NCI-H128 (cell line): ENCODE measurements at regions not wholly inside any gene's neighbourhood (a gene's known extent, or its start where the extent isn't known, plus 50 kb on each side); places are given as distances from the start of the nearest gene placed in this dataset.
"Not testable (repeated sequence)": the region's sequence is repeated elsewhere in the genome, so short reads cannot be mapped to it uniquely, and the experiment has no call there.

ENCODE experiments used
- DNase-seq: peaks from one replicate; lab custom pipeline; 2025; ENCODE audit not compliant: unreplicated experiment; lab: John Stamatoyannopoulos, UW

DNA sequence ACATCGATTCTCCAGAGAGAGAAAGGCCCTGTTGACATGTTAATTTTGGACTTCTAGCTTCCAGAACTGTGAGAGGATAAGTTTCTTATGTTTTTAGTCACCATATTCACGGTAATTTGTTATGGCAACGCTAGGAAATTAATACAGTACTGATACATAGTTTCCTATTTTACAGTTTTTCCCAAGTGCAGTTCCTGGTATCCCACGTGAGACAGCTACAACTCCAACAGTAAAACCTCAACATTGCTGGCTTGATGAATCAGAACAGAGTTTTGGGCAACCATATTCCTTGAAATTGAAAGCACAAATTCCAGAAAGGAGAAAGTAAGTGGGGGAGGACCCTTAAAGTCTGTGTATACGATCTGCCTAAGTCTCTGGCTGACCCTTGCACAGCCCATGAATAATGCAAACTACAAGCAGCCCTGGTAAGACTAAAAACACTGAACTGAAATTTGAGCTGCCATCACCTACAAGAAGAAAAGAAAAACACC is 505.1 kb upstream of the NRSN1 start:
- DNase-seq, result no peak

DNA sequence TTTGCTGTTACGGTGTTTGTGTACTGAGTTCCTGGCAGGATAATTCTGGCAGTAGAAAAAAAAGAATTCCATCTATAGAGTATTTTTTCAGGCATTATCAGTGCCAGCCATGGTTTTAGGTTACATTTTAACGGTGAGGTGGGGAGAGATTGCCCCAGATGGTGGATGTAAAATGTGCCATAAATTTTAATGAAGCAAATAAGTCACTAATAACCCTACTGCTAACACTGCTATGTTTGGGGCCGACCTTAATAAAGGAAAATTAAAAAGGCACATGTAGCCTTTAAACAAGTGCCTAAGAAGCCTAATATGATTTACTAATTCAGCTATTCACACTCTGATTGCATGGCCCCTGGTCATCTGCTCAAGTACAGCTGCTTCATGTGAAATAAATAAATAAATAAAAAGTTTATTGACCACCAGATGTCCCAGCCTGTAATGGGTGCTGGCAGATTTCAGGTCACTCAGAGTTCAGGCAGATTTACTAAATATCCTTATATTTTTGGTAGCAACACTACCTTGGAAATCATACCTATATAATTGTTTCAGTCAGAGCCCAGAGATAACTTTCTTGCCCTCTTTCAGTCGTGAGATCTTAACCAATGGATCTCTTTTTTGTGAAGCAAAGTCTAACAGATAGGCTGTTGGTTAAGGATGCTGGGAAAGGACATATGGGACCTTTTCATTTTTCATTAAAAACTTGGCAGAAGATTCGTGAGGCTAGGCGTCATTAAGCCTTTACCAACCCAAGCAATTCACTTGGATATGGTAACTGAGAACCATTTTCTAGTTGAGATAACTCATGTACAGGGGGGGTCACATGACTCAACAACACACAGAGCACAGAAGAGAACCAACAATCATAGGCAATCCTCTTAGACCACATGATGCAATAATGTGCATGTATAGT is 495.0 kb upstream of the NRSN1 start:
- DNase-seq, result no peak

DNA sequence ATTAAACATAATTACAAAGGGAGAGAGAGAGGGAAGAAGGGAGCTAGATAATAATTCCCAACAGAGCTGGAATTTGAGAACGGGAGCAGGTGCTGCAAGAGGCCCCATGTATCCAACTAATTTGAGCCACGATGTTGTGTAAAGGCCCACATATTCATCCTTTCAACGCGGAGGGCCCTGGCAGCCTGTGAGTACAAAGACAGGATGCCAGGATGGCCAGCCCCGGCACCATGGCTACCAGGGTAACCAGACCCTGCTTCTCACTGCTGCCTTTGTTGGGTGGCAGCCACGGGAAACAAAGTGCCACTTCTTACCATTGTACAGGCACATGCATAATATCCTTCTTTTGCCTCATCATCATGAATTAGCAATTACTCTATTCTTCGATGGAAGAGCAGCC is 492.0 kb upstream of the NRSN1 start:
- DNase-seq, result peak; percentile 93

DNA sequence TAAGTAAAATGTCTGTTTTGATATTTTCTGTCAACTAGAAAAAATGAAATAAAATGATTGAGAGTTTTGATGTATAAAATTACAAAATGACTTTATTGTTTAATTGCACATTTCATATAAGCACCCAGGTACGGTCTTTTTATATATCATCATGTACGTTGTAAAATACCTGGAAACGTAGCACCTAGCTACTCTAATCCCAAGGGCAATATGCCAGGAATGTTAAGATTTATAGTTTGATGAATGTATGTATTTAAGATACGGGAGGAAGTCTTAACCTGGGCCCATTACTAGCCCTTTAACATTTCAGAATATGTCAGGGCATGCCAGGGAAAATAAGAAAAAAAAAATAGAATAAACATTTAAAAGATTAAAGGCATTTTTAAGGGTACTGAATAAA is 490.9 kb upstream of the NRSN1 start:
- DNase-seq, result no peak

DNA sequence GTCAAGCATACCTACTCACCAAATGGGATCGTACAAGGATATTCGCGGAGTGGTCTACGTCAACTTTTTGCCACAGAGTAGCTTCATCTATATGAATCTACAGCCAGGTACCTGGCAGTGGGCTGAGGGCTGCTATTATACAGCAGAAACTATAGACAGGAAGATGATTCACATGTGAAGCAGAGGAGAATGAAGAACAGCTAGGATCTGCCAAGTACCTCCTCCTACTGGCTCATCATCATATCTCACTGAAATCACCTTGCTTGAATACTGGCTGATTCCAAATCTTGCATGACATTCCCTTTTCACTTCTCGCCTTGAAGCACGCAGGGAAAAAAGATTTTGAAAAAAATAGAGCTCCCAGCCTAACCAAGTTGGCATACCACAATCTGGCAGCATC is 488.7 kb upstream of the NRSN1 start:
- DNase-seq, result no peak

DNA sequence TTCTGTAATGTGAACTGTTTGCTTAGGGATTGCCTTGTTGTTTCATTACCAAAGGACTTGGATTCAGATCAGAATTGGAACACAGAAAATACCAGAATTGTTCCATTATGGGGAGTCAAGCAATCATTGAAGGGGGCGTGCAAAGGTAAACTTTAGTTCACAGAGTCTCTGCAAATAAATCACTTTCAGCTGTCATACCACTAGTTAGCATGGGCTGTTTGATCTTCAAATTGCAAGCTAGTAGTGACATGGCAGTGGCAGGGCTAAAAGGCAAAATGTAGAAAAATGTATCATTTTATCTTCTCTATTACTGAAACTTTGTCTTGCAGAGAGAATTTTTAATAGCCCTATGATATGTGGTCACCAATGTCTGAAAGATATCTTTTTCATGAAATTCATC is 483.2 kb upstream of the NRSN1 start:
- DNase-seq, result no peak

DNA sequence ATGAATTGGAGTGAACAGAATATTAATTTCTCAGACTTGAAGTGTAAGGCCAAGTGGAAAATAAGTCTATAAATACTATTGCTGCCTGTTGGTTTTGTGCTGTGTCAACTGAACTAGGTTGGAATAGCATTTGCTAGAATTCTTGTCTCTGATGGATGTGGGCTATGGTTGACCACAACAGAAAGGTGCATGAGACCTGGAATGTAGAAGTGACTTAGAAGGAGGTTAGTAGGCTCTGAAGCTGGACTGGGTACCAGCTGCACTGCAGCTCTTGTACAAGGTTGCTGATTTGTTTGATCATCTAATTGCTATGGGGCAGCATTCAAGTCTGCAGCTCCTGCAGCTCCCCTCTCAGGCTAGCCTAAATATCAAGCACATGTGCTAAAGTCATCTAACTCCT is 479.0 kb upstream of the NRSN1 start:
- DNase-seq, result no peak

DNA sequence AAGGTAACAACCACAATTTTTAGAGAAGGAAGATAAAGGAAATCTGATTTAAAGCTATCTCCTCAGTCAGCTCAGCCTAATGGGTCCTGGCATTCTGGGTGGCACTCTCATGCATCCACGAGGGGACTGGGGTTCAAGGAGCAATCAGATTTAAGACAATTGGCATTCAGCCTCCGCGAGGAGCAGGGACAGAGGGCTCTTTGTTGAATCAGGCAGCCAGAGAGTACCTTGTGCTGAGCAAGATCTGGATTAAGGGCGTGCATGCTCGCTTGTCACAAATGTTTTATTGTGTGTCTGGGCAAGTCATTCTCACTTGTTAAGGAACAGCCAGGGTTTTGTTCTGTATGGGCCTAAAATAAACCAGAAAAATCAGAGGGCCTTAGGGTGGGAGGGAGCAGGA is 475.3 kb upstream of the NRSN1 start:
- no peak for DNase-seq

DNA sequence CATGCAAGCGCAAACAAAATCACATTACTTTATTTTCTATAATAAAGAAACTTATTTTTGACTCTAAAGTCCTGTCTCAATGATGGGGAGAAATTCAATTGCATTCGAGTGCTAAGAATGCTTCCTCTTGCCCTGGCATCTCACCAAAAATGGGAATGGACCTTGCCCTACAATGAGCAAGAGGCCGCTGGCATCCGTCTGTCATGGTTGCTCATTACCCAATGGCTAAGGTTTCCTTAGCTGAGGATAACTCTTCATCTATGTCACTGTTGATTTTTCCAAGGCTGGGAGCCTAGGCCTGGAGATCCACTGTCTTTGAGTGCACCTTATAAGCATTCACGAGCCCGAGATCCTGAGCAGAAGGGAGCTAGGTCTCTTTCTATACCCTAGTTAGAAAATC is 471.3 kb upstream of the NRSN1 start:
- no peak for DNase-seq

DNA sequence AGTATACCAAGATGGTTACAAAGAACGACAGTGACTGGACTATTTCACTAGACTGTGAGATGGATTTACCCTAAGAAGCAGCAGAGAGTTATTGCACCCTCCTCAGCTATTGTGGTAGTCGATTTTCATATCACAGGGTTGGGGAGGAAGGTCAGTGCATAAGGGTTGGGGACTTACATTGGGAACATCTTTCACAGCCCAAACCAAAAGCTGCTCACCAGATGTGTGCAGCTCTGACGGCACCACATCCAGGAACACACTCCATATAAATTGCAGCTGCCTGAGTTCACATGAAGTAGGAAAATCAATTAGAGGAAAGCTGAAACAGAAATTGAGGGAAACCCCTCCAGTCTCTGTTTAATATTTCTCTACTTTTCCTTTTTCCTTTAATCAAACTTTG is 470.5 kb upstream of the NRSN1 start:
- no peak for DNase-seq

DNA sequence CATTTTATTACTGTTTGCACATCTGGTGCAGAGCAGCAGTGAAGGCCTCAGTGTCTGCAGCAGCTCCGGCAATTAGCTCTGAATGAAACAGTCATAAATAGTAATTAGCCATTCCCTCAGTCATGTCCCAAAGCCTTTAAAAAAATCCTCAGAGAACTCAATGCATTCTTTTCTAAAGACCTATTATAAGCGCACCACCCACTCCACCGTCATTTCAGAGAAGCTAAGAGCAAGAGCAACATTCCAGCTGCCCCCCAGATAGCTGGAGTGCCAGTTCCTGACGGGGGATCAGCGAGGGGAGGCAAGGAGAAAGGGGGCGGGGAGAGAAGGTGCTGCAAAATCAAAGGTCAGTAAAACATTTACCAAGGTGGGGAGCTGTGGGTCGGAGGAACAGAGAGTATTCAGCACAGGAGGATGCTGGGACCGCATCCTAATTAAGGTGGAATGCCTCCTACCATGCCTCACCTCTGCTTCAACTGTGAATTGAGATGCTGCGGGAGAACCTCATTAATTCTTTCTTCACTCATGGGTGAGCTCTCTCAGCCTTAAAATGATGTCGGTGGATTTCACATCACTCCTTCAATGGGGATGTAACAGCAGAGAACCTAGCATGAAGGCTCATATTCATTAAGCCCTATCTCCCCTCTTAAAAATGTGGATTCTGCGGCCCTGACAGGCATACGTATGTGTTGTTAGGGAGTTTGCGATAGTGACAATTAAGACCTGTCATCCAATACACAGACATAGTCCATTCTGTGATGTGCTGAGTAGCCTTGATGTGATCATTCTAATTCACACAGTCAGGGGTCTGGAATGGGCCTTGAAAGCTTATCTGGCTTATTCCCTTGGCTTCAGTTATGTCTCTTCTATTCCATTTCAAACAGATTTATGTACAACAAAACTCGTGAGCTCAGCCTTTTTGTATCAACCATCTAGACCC is 469.5 kb upstream of the NRSN1 start:
- no peak for DNase-seq

DNA sequence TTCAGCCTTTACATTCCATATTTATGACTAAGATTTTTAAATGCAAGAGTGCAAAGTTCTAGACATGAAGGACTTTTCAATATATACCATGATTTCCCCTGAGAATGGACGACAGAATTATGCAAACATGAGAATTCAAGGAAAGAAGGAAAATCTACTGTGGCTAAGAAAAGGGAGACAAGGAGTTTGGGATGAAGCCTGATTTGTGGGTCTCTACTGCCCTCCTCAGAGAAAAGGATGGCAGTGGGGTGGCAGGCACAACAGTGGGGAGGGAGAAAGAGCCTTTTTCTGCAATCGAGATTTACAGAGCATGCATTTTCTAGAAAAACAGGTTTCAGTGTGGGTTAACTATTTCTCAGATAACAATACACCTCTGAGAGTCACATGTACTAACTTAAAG is 466.9 kb upstream of the NRSN1 start:
- DNase-seq, result no peak

DNA sequence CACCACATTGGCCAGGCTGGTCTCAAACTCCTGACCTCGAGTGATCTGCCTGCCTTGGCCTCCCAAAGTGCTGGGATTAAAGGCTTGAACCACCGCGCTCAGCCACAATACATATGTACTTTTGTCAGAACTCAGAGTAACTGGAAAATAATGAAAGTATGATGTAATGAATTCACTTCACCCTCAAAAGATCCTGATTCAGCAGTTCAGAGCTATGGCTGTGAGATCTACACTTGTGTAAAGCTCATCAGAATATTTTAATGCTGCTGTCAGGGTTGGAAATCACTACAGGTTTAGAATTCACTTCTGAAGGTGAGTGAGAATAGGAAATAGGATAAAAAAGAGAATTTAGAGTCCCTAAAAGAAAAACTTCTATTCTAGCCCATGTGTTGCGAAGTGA is 464.5 kb upstream of the NRSN1 start:
- no peak for DNase-seq

DNA sequence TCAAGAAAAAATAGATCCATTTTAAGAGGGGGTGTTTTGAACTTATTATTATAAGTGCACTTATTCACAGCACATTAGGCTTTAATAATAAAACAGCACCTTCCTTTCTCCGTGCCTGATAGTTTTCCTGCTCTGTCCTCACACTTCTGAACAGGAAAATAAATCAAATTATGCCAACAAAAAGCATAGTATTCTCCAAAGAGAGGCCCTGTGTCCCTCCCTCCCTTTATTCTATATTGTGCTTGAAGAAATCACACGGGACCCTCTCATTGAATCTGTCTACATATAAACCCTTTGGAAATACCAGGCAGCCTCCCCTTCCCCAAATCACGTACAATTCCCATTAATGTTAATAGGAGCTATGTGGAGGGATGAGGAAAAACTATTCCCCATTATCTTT is 462.9 kb upstream of the NRSN1 start:
- DNase-seq, result no peak

DNA sequence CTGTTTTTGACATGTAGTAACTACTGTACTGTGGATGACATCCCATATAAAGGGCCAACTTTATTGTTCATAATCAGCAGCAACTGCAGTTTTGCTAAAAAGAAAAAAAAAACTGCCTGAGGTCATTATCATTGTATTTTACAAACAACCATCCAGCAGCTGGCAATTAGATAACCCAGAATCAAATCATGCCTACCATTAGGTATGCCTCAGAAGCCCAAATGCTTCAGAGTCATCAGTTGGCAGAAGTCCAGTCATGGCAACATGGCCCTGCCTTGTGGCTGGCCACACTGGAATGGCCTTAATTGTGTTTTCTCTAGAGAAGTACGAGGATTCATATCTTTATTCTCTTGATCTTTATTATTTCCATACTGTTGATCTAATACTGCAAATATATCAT is 462.4 kb upstream of the NRSN1 start:
- no peak for DNase-seq

DNA sequence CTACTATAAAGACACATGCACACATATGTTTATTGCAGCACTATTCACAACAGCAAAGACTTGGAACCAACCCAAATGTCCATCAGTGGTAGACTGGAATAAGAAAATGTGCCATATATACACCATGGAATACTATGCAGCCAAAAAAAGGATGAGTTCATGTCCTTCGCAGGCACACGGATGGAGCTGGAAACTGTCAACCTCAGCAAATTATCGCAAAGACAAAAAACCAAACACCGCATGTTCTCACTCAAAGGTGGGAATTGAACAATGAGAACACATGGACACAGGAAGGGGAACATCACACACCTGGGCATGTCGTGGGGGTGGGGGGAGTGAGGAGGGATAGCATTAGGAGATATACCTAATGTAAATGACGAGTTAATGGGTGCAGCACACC is 460.1 kb upstream of the NRSN1 start:
- DNase-seq, result not testable (repeated sequence)

DNA sequence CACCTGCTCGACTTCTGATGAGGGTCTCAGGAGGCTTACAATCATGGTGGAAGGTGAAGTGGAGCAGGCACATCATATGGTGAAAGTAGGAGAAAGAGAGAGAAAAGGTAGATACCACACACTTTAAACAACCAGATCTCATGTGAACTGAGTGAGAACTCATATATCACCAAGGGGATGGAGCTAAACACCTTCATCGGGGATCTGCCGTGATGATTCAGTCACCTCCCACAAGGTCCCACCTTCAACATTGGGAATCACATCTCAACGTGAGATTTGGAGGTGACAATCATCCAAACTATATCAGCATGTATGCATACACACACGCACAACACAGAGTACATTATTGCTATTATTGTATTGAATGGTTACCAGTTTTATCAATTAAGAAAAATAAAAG is 453.3 kb upstream of the NRSN1 start:
- DNase-seq, result no peak

DNA sequence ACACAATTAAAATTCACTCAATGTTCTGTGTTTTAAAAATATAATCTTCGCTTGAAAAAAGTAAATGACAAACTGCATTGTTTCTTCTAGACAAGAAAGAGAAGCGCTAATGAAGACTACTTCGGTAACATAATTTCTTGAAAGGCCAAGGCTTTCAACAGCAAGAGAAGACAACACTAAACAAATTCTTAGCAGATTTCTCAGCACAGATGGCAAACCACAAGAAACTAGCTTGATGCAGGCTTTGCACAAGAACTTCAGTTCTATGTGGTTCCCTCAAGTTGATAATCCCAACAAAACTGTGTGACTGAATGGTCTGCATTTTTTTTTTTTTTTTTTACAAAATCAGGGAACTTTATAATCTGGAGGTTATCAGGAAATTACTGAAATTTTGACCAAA is 447.4 kb upstream of the NRSN1 start:
- DNase-seq, result no peak

DNA sequence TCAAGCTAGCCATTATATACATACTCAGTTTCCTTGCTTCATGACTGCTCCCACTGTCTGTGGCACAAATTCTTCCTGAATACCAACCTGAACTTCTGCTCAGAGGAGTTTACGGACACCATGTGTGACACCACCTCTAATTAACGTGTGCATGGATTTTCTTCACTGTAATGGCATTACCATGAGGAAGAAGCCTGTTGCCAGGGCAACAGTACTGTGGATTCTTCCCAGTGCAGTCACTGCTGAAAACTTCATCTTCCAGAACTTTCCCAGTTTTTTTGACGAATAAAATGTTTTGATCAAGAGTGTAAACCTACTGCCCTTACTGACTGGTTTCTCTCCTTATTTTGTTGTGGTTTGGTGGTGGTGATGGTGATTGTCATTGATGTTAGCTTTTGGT is 444.3 kb upstream of the NRSN1 start:
- no peak for DNase-seq

DNA sequence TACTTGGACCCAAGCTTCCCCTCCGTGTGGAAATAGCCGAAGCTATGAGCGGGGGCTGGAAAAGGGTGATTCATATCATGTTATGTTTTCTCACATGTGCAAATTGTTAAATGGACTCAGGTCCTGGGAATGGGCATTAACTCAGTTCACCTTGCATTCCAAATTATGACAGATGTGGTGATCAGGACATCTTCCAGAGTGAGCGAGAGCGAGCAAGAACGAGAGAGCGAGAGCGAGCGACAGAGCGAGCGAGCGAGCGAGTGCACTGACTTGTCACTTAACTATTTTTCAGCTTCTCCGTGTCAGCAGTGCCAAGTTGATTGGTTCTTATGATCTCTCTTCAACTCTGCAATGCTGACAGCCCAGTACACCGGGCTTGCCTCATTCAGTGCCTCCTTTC is 437.4 kb upstream of the NRSN1 start:
- no peak for DNase-seq

DNA sequence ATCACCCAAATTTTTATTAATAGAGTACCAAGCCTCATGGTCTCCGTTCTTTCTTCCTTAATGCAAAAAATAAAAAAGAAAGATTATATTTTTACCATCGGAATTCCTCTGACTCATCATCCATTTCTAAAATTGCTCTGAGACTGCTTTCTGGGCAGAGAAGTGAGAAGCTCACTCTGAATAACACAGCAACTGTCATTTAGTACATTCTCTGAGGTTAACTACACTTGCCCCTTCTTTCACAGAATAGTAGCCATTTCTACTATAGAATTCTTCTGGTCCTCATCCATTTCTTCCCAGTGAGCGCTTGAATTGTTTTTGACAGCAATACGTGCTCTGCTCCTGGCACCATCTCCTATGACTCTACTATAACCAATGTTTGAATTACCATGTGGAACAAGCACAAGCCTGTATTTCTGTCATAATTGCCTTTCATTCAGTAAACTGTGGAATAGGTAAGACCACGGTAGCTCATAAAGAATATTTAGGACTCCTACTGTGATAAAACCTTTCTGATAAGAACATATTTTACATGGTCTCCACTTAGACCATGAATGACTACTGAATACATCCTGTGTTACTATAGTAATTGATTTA is 435.5 kb upstream of the NRSN1 start:
- peak; percentile 69 for DNase-seq

DNA sequence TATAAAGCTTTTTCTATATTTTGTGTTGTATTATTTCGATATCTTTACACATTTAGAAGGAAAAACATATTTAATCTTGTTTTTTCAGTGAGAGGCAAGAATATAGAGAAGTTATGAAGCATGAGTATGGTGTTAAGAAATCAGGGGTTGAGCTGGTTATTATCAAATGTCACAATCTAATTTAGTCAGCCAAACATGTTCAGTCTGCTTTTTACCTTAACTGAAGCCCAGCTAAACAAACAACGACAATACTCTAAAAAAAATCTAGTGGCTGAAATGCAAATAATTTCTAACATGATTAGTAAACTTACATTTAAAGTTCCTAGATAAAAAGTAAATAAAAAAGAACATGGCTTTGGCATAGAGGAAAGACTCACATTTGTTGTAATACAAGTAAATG is 433.8 kb upstream of the NRSN1 start:
- DNase-seq, result no peak
